Caki2 (cell line): ENCODE measurements at regions not wholly inside any gene's neighbourhood (a gene's known extent, or its start where the extent isn't known, plus 50 kb on each side); places are given as distances from the start of the nearest gene placed in this dataset.
"Not testable (repeated sequence)": the region's sequence is repeated elsewhere in the genome, so short reads cannot be mapped to it uniquely, and the experiment has no call there.

Experiments
- DNase-seq: peaks from one replicate; pipeline ENCODE4 v3.0.0-alpha.2; 2015; ENCODE audit warnings: low read depth
- in situ Hi-C: cut with HindIII; loops from 2 replicates; pipeline ENCODE4 v1.10.0; 2016; ENCODE audit warnings: low sequenced_read_pairs, low pct_unique_long_range_greater_than_20kb, mixed read lengths

- DNase-seq: no peak
- in situ Hi-C loops: no loop called here
These were observed 52.8 kb upstream of the SRSF6 start for GRCh38 chr20:43404878-43405277.

GRCh38 chr20:43400882-43401281, 56.8 kb upstream of the SRSF6 start:
- in situ Hi-C loops, DNase-seq: not testable (repeated sequence)

- in situ Hi-C loops: no loop called here
- DNase-seq: no peak
These were observed 58.9 kb upstream of the SRSF6 start for GRCh38 chr20:43398676-43399324.

GRCh38 chr20:43397147-43397546, 60.5 kb upstream of the SRSF6 start:
- in situ Hi-C loops: no loop called here
- no peak for DNase-seq

DNA sequence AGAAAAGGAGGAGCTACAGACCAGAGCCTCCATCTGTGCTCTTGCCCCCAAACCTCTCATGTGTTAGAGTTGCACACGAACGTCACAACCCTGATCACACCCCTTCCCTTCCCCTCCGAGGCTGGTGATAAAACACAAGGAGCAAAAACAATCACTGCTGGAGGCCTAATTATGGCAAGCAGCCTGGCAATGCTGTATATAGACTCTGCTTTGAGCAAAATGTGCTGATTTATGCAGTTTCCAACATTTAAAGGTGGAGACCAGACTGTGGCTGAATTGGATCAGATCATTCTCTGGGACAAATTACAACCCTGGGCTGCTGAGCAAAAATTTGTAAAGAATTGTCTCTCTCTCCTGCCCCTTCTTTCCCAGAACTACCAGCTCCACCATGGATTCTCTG, 64.6 kb upstream of the SRSF6 start:
- DNase-seq: no peak
- in situ Hi-C loops: no loop called here

- in situ Hi-C loops: no loop called here
- no peak for DNase-seq
These were observed 65.1 kb upstream of the SRSF6 start for GRCh38 chr20:43392561-43392960.

DNA sequence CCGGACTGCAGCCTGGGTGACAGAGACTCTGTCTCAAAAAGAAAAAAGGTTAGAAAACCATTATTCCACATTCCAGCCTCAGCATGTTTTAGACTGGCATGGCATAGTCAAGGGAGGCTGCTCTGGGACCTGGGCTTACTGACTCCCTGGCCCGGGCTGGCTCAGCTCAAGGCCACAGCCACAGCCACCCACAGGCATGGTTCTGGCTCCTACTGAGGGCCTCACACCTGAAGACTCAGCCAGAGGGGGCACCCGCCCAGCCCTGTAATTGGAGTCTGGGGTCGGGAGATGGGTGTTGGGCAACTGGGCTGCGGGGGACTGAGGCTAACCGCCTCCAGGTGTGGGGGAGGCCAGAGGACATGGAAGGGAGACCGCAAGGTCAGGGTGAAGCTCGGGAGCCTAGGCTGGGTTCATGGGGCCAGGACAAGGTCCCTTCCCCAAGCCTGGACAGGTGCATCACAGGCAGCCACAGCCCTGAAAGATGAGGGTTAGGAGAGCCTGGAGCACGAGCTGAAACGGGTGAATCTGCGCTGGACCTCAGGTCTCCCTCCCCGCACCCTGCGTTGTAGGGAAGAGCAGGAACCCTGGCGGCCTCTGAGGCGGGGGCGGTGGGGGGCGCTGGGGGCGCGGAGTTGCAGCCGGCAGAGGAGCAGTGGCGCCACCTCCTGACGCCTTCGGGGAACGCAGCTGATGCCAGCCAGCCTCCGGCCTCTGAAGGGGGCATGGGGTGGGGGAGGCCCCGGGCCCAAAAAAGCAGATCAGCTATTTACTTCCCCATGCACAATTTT, 67.7 kb upstream of the SRSF6 start:
- DNase-seq: no peak
- in situ Hi-C loops: no loop called here

- no peak for DNase-seq
- in situ Hi-C loops: no loop called here
These were observed 68.5 kb upstream of the SRSF6 start for GRCh38 chr20:43389211-43389610.

DNA sequence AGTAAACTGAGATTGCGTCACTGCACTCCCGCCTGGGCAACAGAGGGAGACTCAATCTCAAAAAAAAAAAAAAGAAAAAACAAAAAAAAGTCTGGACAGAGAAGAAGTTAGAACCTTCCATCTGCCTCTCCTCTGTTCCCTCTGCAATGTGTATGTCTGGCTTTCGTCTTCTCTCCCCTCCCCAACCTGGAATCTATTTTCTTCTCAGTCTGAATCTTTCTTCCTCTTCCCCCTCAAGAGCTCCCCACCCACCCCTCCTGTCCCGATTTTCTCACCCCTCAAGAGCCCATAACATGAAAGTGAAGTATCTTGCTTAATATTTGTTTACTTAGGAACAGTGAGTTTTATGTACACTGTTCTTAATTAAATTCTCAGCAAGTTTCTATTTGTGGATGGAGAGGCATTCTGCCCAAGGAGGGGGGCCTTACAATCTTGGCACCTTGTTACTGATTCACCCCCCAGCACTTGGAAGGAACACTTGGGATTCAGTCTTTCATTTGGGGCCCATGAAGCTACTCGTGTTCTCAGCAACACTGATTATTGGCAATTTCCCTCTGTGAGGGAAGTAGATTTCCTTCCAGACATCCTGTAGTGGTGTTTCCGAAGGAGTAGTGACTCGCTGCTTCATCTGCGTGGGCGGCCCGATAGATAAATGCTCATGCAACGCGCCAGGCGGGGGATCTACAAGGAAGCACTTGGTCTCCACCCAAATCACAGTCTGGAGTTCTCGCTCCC, 69.3 kb upstream of the SRSF6 start:
- in situ Hi-C loops: no loop called here
- DNase-seq: no peak

- DNase-seq: no peak
- in situ Hi-C loops: no loop called here
These were observed 70.0 kb upstream of the SRSF6 start for GRCh38 chr20:43387737-43388136.

DNA sequence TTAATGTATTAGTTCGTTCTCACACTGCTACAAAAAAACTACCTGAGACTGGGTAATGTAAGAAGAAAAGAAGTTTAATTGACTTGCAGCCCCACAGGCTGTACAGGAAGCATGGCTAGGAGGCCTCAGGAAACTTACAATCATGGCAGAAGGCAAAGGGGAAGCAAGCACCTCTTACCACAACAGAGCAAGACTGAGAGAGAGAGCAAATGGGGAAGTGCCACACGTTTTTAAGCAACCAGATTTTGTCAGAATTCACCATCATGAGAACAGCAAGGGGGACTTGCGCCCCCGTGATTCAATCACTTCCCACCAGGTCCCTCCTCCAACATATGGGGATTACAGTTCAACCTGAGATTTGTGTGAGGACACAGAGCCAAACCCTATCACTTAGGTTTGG, 70.8 kb upstream of the SRSF6 start:
- in situ Hi-C loops: no loop called here
- DNase-seq: no peak

DNA sequence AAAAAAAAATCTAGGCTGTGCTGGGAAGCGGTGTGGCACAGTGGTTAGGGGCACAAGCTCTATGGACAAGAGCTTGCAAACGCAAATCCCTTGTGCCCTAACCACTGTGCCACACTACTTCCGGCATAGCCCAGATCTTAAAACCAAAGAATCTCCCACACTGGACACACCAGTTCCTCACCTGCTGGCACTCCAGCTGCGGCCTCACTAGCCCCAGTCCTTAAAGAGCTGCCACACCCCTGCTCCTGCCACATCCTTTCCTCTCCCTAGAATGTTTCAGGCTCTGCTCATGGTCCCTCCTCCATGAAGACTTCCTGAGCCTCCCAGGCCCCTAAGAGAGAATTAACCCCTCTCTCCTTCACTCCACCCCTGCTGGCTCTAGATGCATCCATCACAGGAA, 71.8 kb upstream of the SRSF6 start:
- in situ Hi-C loops: no loop called here

GRCh38 chr20:43384101-43384940, 73.4 kb upstream of the SRSF6 start:
- in situ Hi-C loops: no loop called here
- no peak for DNase-seq

More for the DNA sequence above, 71.8 kb upstream of the SRSF6 start:
- DNase-seq: no peak

- in situ Hi-C loops: no loop called here
- DNase-seq: no peak
These were observed 74.5 kb upstream of the SRSF6 start for GRCh38 chr20:43383026-43383795.

- DNase-seq, in situ Hi-C loops: not testable (repeated sequence)
These were observed 75.6 kb upstream of the SRSF6 start for GRCh38 chr20:43382135-43382534.

- DNase-seq, in situ Hi-C loops: not testable (repeated sequence)
These were observed 76.2 kb upstream of the SRSF6 start for GRCh38 chr20:43381533-43381932.

- in situ Hi-C loops: no loop called here
- peak; percentile 16 for DNase-seq
These were observed 78.3 kb upstream of the SRSF6 start for GRCh38 chr20:43379239-43379917.
